Liver (tissue), 7 donors: ENCODE measurements at regions not wholly inside any gene's neighbourhood (a gene's known extent, or its start where the extent isn't known, plus 50 kb on each side); places are given as distances from the start of the nearest gene placed in this dataset.

Experiments used
- DNase-seq: peaks from one replicate; pipeline ENCODE4 v3.0.0-alpha.2; 2017; ENCODE audit warnings: low spot score
- H3K27ac ChIP-seq, 2 donors: one replicate each; pipeline ENCODE4 v1.7.0; 2013; ENCODE audit warnings: inconsistent platforms in 2 of 2, low read length in 2 of 2, control low read depth in 1 of 2, low read depth in 1 of 2, mild to moderate bottlenecking in 1 of 2
- H3K27me3 ChIP-seq, 4 donors: one replicate each; pipeline versions ENCODE4 v1.6.1 to v1.7.0; 2013; ENCODE audit warnings: low read length in 3 of 4, inconsistent platforms in 1 of 4, mild to moderate bottlenecking in 1 of 4, moderate library complexity in 1 of 4; ENCODE audit not compliant: control insufficient read depth in 4 of 4, insufficient read depth in 4 of 4
- H3K36me3 ChIP-seq, 4 donors: one replicate each; pipeline versions ENCODE4 v1.6.1 to v1.7.0; 2013; ENCODE audit warnings: low read length in 3 of 4, mild to moderate bottlenecking in 3 of 4, low read depth in 1 of 4, moderate library complexity in 1 of 4; ENCODE audit not compliant: control insufficient read depth in 4 of 4, insufficient read depth in 3 of 4
- H3K4me1 ChIP-seq, 4 donors: one replicate each; pipeline versions ENCODE4 v1.6.1 to v1.7.0; 2013; ENCODE audit warnings: low read length in 3 of 4, mild to moderate bottlenecking in 3 of 4, moderate library complexity in 1 of 4; ENCODE audit not compliant: control insufficient read depth in 4 of 4, insufficient read depth in 4 of 4
- H3K4me3 ChIP-seq, 3 donors: one replicate each; pipeline versions ENCODE4 v1.6.1 to v1.7.0; 2013; ENCODE audit warnings: low read length in 3 of 3, control low read depth in 1 of 3, low read depth in 1 of 3, mild to moderate bottlenecking in 1 of 3
- H3K9ac ChIP-seq, 2 donors: one replicate each; pipeline ENCODE4 v1.7.0; 2013; ENCODE audit warnings: low read length in 2 of 2, mild to moderate bottlenecking in 2 of 2, moderate library complexity in 2 of 2, control low read depth in 1 of 2, low read depth in 1 of 2
- H3K9me3 ChIP-seq, 4 donors: one replicate each; pipeline versions ENCODE4 v1.6.1 to v1.7.0; 2013; ENCODE audit warnings: low read length in 3 of 4; ENCODE audit not compliant: control insufficient read depth in 4 of 4
- ATF3 ChIP-seq: IDR thresholded peaks from 2 replicates; pipeline ENCODE4 v1.6.1; 2016; ENCODE audit warnings: antibody characterized with exemption
- FOXA1 ChIP-seq: IDR thresholded peaks from 2 replicates; pipeline ENCODE4 v1.6.1; 2016; ENCODE audit warnings: antibody characterized with exemption
- FOXA2 ChIP-seq: IDR thresholded peaks from 2 replicates; pipeline ENCODE4 v1.6.1; 2016; ENCODE audit warnings: antibody characterized with exemption
- GABPA ChIP-seq, 2 donors: IDR thresholded peaks in 1 of 2; conservative IDR thresholded peaks in 1 of 2; 2 replicates each; pipeline ENCODE4 v1.6.1; 2016; ENCODE audit warnings: antibody characterized with exemption in 2 of 2, mild to moderate bottlenecking in 1 of 2, moderate library complexity in 1 of 2
- HNF4A ChIP-seq, 2 donors: conservative IDR thresholded peaks; 2 replicates each; pipeline ENCODE4 v1.6.1; 2016; ENCODE audit warnings: antibody characterized with exemption in 2 of 2, mild to moderate bottlenecking in 2 of 2
- HNF4G ChIP-seq: IDR thresholded peaks from 2 replicates; pipeline ENCODE4 v1.6.1; 2016; ENCODE audit warnings: antibody characterized with exemption
- JUND ChIP-seq, 2 donors: IDR thresholded peaks; 2 replicates each; pipeline ENCODE4 v1.6.1; 2016; ENCODE audit warnings: antibody characterized with exemption in 2 of 2
- RAD21 ChIP-seq, 2 donors: IDR thresholded peaks; 2 replicates each; pipeline ENCODE4 v1.6.1; 2016; ENCODE audit warnings: antibody characterized with exemption in 2 of 2, mild to moderate bottlenecking in 2 of 2
- RXRA ChIP-seq, 2 donors: IDR thresholded peaks; 2 replicates each; pipeline ENCODE4 v1.6.1; 2017 to 2018; ENCODE audit warnings: antibody characterized with exemption in 2 of 2, mild to moderate bottlenecking in 1 of 2
- SP1 ChIP-seq: IDR thresholded peaks from 2 replicates; pipeline ENCODE4 v1.6.1; 2018; ENCODE audit warnings: antibody characterized with exemption, mild to moderate bottlenecking
- YY1 ChIP-seq: IDR thresholded peaks from 2 replicates; pipeline ENCODE4 v1.6.1; 2016; ENCODE audit warnings: antibody characterized with exemption, mild to moderate bottlenecking
- WGBS: extraction: QIAGEN DNeasy Blood & Tissue Kit; methylation state at CpG from one replicate; pipeline ENCODE4 v1.1.7; 2013; 5-methylcytosine and 5-hydroxymethylcytosine counted together
- TF ChIP-seq, protein P1 (sequence below): IDR thresholded peaks from 2 replicates; pipeline ENCODE4 v1.6.1; 2016; ENCODE audit warnings: antibody characterized with exemption
- TF ChIP-seq, protein P2 (sequence below): IDR thresholded peaks from 2 replicates; pipeline ENCODE4 v1.6.1; 2016; ENCODE audit warnings: antibody characterized with exemption
- donor health status: healthy.
- donor health status: healthy.
- donor health status: healthy.
- donor health status: healthy.

DNA sequence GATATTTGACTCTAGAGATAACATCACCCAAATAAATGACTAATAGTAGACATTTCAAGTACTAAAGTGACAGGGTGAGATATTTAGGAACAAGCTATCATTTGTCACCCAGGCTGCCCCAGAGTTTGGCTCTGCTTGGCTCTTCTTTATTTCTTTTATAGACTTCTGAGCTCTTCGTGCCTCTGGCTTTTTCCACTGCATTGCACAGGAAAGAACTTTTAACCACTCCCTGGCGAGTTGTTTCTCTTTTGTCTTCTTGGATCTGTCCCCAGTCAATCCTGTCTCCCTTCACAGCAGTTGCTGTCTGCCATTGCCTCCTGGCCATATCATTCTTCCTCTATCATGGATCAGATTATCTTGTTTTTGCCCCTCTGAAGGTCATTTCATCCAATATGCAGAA lies 339.2 kb upstream of the DCBLD2 start (continued):
- TF ChIP-seq, protein P1, sequence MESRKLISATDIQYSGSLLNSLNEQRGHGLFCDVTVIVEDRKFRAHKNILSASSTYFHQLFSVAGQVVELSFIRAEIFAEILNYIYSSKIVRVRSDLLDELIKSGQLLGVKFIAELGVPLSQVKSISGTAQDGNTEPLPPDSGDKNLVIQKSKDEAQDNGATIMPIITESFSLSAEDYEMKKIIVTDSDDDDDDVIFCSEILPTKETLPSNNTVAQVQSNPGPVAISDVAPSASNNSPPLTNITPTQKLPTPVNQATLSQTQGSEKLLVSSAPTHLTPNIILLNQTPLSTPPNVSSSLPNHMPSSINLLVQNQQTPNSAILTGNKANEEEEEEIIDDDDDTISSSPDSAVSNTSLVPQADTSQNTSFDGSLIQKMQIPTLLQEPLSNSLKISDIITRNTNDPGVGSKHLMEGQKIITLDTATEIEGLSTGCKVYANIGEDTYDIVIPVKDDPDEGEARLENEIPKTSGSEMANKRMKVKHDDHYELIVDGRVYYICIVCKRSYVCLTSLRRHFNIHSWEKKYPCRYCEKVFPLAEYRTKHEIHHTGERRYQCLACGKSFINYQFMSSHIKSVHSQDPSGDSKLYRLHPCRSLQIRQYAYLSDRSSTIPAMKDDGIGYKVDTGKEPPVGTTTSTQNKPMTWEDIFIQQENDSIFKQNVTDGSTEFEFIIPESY, result no peak
- TF ChIP-seq, protein P2, sequence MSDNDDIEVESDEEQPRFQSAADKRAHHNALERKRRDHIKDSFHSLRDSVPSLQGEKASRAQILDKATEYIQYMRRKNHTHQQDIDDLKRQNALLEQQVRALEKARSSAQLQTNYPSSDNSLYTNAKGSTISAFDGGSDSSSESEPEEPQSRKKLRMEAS, result no peak
- no peak for TF ChIP-seq JUND (IDR thresholded peaks at IDR 0.05)
- TF ChIP-seq FOXA2, result no peak

DNA sequence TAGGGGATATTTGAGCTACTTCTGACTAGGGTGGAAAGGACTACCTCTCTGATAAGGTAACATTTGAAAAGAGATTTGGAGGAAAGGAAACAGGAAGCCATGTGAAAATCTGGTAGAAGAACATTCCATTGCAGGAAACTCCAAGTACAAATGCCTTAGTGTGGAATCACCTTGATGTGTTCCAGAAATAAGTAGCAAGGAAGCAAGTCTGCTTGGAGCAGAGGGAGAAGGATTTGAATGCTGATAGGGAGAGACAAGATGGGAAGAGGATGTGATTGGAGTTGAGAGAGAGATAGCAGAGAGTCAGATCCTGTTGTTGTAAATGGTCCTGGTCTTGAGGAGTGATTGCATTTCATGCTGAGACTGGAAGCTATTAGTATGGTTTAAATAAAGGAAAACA lies 335.1 kb upstream of the DCBLD2 start:
- Histone ChIP-seq H3K9ac (no peak overlapping the region), H3K9me3 (no peaks in the 10 kb centered on the region), H3K36me3 (no peaks in the 10 kb centered on the region), H3K27me3 (no peaks in the 10 kb centered on the region), H3K27ac (no peak overlapping the region), H3K4me3 (no peak overlapping the region), H3K4me1 (no peaks in the 10 kb centered on the region)
- DNase-seq, result no peak
- TF ChIP-seq HNF4A (conservative IDR thresholded peaks at IDR 0.05), result no peak
- TF ChIP-seq FOXA1, result no peak
- no peak for TF ChIP-seq RXRA (IDR thresholded peaks at IDR 0.05)
- no peak for TF ChIP-seq ATF3
- TF ChIP-seq, protein P2, result no peak

GRCh38 chr3:99232696-99233095 lies 331.2 kb upstream of the DCBLD2 start:
- TF ChIP-seq FOXA2, result no peak
- TF ChIP-seq SP1, result no peak
- TF ChIP-seq GABPA (IDR thresholded peaks at IDR 0.05 in 1 of 2, conservative IDR thresholded peaks at IDR 0.05 in 1 of 2), result no peak
- no peak for TF ChIP-seq ATF3
- no peak for TF ChIP-seq HNF4G
- H3K9me3 ChIP-seq, result no peaks in the 10 kb centered on the region
- no peak for DNase-seq
- H3K9ac ChIP-seq, result no peak overlapping the region
- WGBS, result 71% methylated on average over 1 of the region's 1 CpG
- H3K4me1 ChIP-seq, result no peaks in the 10 kb centered on the region
- H3K27me3 ChIP-seq, result no peaks in the 10 kb centered on the region
- H3K27ac ChIP-seq, result no peak overlapping the region
- no peak overlapping the region for H3K4me3 ChIP-seq
- H3K36me3 ChIP-seq, result no peaks in the 10 kb centered on the region

- Histone ChIP-seq H3K9me3 (peaks cover 0 to 1% (median 0%) of the 10 kb centered on the region in 4 donors), H3K9ac (no peak overlapping the region), H3K4me3 (no peak overlapping the region), H3K4me1 (no peaks in the 10 kb centered on the region), H3K27me3 (peaks cover 0 to 3% (median 0%) of the 10 kb centered on the region in 4 donors), H3K27ac (no peak overlapping the region), H3K36me3 (no peaks in the 10 kb centered on the region)
- 67% methylated on average over 1 of the region's 1 CpG for WGBS
- no peak for TF ChIP-seq SP1
- TF ChIP-seq FOXA2, result no peak
- no peak for TF ChIP-seq YY1
- TF ChIP-seq RAD21 (IDR thresholded peaks at IDR 0.05), result no peak
- DNase-seq, result no peak
Measured at GRCh38 chr3:99218468-99218867, 317.0 kb upstream of the DCBLD2 start.
